ENCODE measurements at regions not wholly inside any gene's neighbourhood (a gene's known extent, or its start where the extent isn't known, plus 50 kb on each side); places are given as distances from the start of the nearest gene placed in this dataset.
"Not testable (repeated sequence)": the region's sequence is repeated elsewhere in the genome, so short reads cannot be mapped to it uniquely, and the experiment has no call there.

GRCh38 chr7:80082213-80082612, 52.4 kb upstream of the GNAI1 start:
- DNase-seq: no peak

GRCh38 chr7:80078886-80079285, 55.7 kb upstream of the GNAI1 start:
- DNase-seq: no peak

GRCh38 chr7:80078159-80078731, 56.4 kb upstream of the GNAI1 start:
- DNase-seq: no peak

- DNase-seq: no peak
Observed at GRCh38 chr7:80070391-80070790, 64.2 kb upstream of the GNAI1 start.

GRCh38 chr7:80066639-80067038, 68.0 kb upstream of the GNAI1 start:
- no peak for DNase-seq

GRCh38 chr7:80063834-80064233, 70.8 kb upstream of the GNAI1 start:
- no peak for DNase-seq

- peak; percentile 60 to 77 for DNase-seq
Observed at GRCh38 chr7:80060218-80060806, 74.3 kb upstream of the GNAI1 start.

GRCh38 chr7:80057488-80057887, 77.1 kb upstream of the GNAI1 start:
- DNase-seq: no peak

GRCh38 chr7:80054356-80054755, 80.3 kb upstream of the GNAI1 start:
- no peak for DNase-seq

- peak; percentile 74 to 94 for DNase-seq
Observed at GRCh38 chr7:80053124-80053523, 81.5 kb upstream of the GNAI1 start.

GRCh38 chr7:80047856-80048459, 86.7 kb upstream of the GNAI1 start:
- peak in 1 of 2 experiments; percentile 28 for DNase-seq

GRCh38 chr7:80047032-80047431, 87.6 kb upstream of the GNAI1 start:
- peak in 1 of 2 experiments; percentile 51 for DNase-seq

- DNase-seq: no peak
Observed at GRCh38 chr7:80044796-80045195, 89.8 kb upstream of the GNAI1 start.

- no peak for DNase-seq
Observed at GRCh38 chr7:80040752-80041151, 93.9 kb upstream of the GNAI1 start.

- DNase-seq: no peak
Observed at GRCh38 chr7:80040335-80040734, 94.3 kb upstream of the GNAI1 start.

GRCh38 chr7:80039251-80039884, 95.3 kb upstream of the GNAI1 start:
- peak in 1 of 2 experiments; percentile 52 for DNase-seq

GRCh38 chr7:80037689-80038088, 96.9 kb upstream of the GNAI1 start:
- DNase-seq: no peak

GRCh38 chr7:80036107-80036506, 98.5 kb upstream of the GNAI1 start:
- no peak for DNase-seq

GRCh38 chr7:80028717-80029116, 105.9 kb upstream of the GNAI1 start:
- DNase-seq: no peak

GRCh38 chr7:80027611-80028173, 106.9 kb upstream of the GNAI1 start:
- DNase-seq: peak in 1 of 2 experiments; percentile 23

- no peak for DNase-seq
Observed at GRCh38 chr7:80026766-80027165, 107.9 kb upstream of the GNAI1 start.

GRCh38 chr7:80020277-80020676, 114.4 kb upstream of the GNAI1 start:
- not testable (repeated sequence) for DNase-seq

- DNase-seq: not testable (repeated sequence)
Observed at GRCh38 chr7:80019809-80020207, 114.8 kb upstream of the GNAI1 start.
